Keratinocyte (primary cell): ENCODE measurements at regions not wholly inside any gene's neighbourhood (a gene's known extent, or its start where the extent isn't known, plus 50 kb on each side); places are given as distances from the start of the nearest gene placed in this dataset.

Experiments
- DNase-seq: peaks from one replicate; pipeline ENCODE4 v3.0.0-alpha.2; 2011; ENCODE audit warnings: low read depth, missing footprints, low spot score
- FAIRE-seq: peaks from 2 replicates; lab custom pipeline; 2011; peaks lifted over from hg19 to GRCh38; lab: Jason Lieb, UNC
- H2AFZ ChIP-seq: 2 replicates; pipeline ENCODE4 v1.6.0; 2012; ENCODE audit warnings: low read length, control low read depth, inconsistent platforms; ENCODE audit not compliant: control insufficient read depth
- H3K27ac ChIP-seq: 2 replicates; pipeline ENCODE4 v1.5.1; 2011; ENCODE audit warnings: low read length; ENCODE audit not compliant: control insufficient read depth, insufficient read depth
- H3K27me3 ChIP-seq: 3 replicates; pipeline ENCODE4 v1.6.0; 2011; ENCODE audit warnings: low read length; ENCODE audit not compliant: control insufficient read depth, insufficient read depth; ENCODE audit errors: extremely low read depth
- H3K36me3 ChIP-seq, 2 experiments: 2 replicates in 1 of 2; 3 replicates in 1 of 2; pipeline ENCODE4 v1.5.1; 2011; ENCODE audit warnings: low read length in 2 of 2, mild to moderate bottlenecking in 1 of 2; ENCODE audit not compliant: control insufficient read depth in 2 of 2, insufficient read depth in 2 of 2; ENCODE audit errors: extremely low read depth in 1 of 2
- H3K4me1 ChIP-seq: 3 replicates; pipeline ENCODE4 v1.5.1; 2011; ENCODE audit warnings: low read length; ENCODE audit not compliant: control insufficient read depth, insufficient read depth; ENCODE audit errors: extremely low read depth
- H3K4me2 ChIP-seq: 3 replicates; pipeline ENCODE4 v1.6.0; 2011; ENCODE audit warnings: low read depth, low read length; ENCODE audit not compliant: control insufficient read depth, insufficient read depth; ENCODE audit errors: extremely low read depth
- H3K4me3 ChIP-seq, 3 experiments: fragments of 200-600 bp in 1 of 3; sonication (generic) in 1 of 3; 2 replicates in 2 of 3; 3 replicates in 1 of 3; pipeline ENCODE4 v1.5.1; 2011 to 2016; ENCODE audit warnings: low read length in 3 of 3, mild to moderate bottlenecking in 3 of 3, control low read depth in 2 of 3, inconsistent platforms in 1 of 3, low read depth in 1 of 3, mixed read lengths in 1 of 3, mixed run types in 1 of 3, moderate library complexity in 1 of 3; ENCODE audit not compliant: control insufficient read depth in 2 of 3, insufficient read depth in 2 of 3; ENCODE audit errors: extremely low read depth in 1 of 3
- H3K79me2 ChIP-seq: 2 replicates; pipeline ENCODE4 v1.6.0; 2012; ENCODE audit warnings: low read length; ENCODE audit not compliant: control insufficient read depth, insufficient read depth
- H3K9ac ChIP-seq: 3 replicates; pipeline ENCODE4 v1.6.0; 2011; ENCODE audit warnings: low read length; ENCODE audit not compliant: control insufficient read depth, insufficient read depth; ENCODE audit errors: extremely low read depth
- H3K9me1 ChIP-seq: 3 replicates; pipeline ENCODE4 v1.6.0; 2011; ENCODE audit warnings: low read length; ENCODE audit not compliant: control insufficient read depth, insufficient read depth; ENCODE audit errors: extremely low read depth
- H3K9me3 ChIP-seq: 2 replicates; pipeline ENCODE4 v1.5.1; 2012; ENCODE audit warnings: low read depth, low read length; ENCODE audit not compliant: control insufficient read depth
- H4K20me1 ChIP-seq: 3 replicates; pipeline ENCODE4 v1.6.0; 2011; ENCODE audit warnings: low read length; ENCODE audit not compliant: control insufficient read depth, insufficient read depth; ENCODE audit errors: extremely low read depth
- EZH2 ChIP-seq: IDR thresholded peaks from one replicate; pipeline ENCODE4 v1.6.1; 2012; ENCODE audit warnings: inconsistent platforms, mild to moderate bottlenecking, low read length, moderate library complexity
- dilution Hi-C: fragments of 300-500 bp; cut with MboI; formaldehyde crosslinking; loops from one replicate; pipeline ENCODE4 v1.7.0; 2020; ENCODE audit warnings: low sequenced_read_pairs; ENCODE audit not compliant: extremely low pct_ligation_motif_present
- TF ChIP-seq, protein P1 (sequence below), 3 experiments: IDR thresholded peaks in 1 of 3; conservative IDR thresholded peaks in 1 of 3; optimal IDR thresholded peaks in 1 of 3; 2 replicates in 2 of 3; 3 replicates in 1 of 3; pipeline versions ENCODE3 to v1.5.1; 2011; ENCODE audit warnings: low read length in 3 of 3, mild to moderate bottlenecking in 3 of 3, moderate library complexity in 2 of 3, control low read depth in 1 of 3, inconsistent platforms in 1 of 3; ENCODE audit not compliant: insufficient read depth in 2 of 3; ENCODE audit errors: extremely low read depth in 1 of 3

- dilution Hi-C loops, result no loop called here
- no peaks in the 10 kb centered on the region for H3K36me3 ChIP-seq
- H3K4me3 ChIP-seq, result no peak overlapping the region
- TF ChIP-seq EZH2, result no peak
- TF ChIP-seq, protein P1, sequence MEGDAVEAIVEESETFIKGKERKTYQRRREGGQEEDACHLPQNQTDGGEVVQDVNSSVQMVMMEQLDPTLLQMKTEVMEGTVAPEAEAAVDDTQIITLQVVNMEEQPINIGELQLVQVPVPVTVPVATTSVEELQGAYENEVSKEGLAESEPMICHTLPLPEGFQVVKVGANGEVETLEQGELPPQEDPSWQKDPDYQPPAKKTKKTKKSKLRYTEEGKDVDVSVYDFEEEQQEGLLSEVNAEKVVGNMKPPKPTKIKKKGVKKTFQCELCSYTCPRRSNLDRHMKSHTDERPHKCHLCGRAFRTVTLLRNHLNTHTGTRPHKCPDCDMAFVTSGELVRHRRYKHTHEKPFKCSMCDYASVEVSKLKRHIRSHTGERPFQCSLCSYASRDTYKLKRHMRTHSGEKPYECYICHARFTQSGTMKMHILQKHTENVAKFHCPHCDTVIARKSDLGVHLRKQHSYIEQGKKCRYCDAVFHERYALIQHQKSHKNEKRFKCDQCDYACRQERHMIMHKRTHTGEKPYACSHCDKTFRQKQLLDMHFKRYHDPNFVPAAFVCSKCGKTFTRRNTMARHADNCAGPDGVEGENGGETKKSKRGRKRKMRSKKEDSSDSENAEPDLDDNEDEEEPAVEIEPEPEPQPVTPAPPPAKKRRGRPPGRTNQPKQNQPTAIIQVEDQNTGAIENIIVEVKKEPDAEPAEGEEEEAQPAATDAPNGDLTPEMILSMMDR (optimal IDR thresholded peaks at IDR 0.05 in 1 of 3, IDR thresholded peaks at IDR 0.05 in 1 of 3, conservative IDR thresholded peaks at IDR 0.05 in 1 of 3; ENCODE audit: extremely low read depth in 1 of 3, insufficient read depth in 2 of 3, low read length in 3 of 3), result no peak
- DNase-seq (no peak), FAIRE-seq (no peak)
- H3K27ac ChIP-seq, result no peak overlapping the region
- no peak overlapping the region for H2AFZ ChIP-seq
- H3K9ac ChIP-seq, result no peak overlapping the region
- H3K9me1 ChIP-seq, result no peaks in the 10 kb centered on the region
- no peaks in the 10 kb centered on the region for H3K4me1 ChIP-seq
- H3K79me2 ChIP-seq, result no peaks in the 10 kb centered on the region
- no peaks in the 10 kb centered on the region for H4K20me1 ChIP-seq
- no peaks in the 10 kb centered on the region for H3K9me3 ChIP-seq
- H3K27me3 ChIP-seq, result peaks cover 3% of the 10 kb centered on the region
- H3K4me2 ChIP-seq, result no peak overlapping the region
Observed at GRCh38 chr10:78529262-78529661, 495.6 kb downstream of the RPS24 start.

GRCh38 chr10:78531088-78531487 lies 497.4 kb downstream of the RPS24 start:
- Histone ChIP-seq H3K9me1 (no peaks in the 10 kb centered on the region), H3K36me3 (no peaks in the 10 kb centered on the region), H3K4me3 (no peak overlapping the region), H3K9ac (no peak overlapping the region), H3K27me3 (peaks cover 3% of the 10 kb centered on the region), H3K4me2 (no peak overlapping the region), H4K20me1 (no peaks in the 10 kb centered on the region), H3K79me2 (no peaks in the 10 kb centered on the region), H3K4me1 (no peaks in the 10 kb centered on the region), H3K27ac (no peak overlapping the region), H3K9me3 (no peaks in the 10 kb centered on the region), H2AFZ (no peak overlapping the region)
- TF ChIP-seq EZH2, result no peak
- TF ChIP-seq, protein P1 (optimal IDR thresholded peaks at IDR 0.05 in 1 of 3, IDR thresholded peaks at IDR 0.05 in 1 of 3, conservative IDR thresholded peaks at IDR 0.05 in 1 of 3; ENCODE audit: extremely low read depth in 1 of 3, insufficient read depth in 2 of 3, low read length in 3 of 3), result no peak
- DNase-seq (no peak), FAIRE-seq (no peak)
- dilution Hi-C loops, result no loop called here
